Activated CD4-positive, alpha-beta T cell treated with anti-CD3 and anti-CD28 coated beads, Interleukin-2, Interleukin-6, amounts not matched to agents 100 ng/mL and 50 ng/mL, durations not matched to agents 16 hours and 8 hours (primary cell): ENCODE measurements at regions not wholly inside any gene's neighbourhood (a gene's known extent, or its start where the extent isn't known, plus 50 kb on each side); places are given as distances from the start of the nearest gene placed in this dataset.

Experiments
- DNase-seq: peaks from one replicate; pipeline ENCODE4 v3.0.0-alpha.2; 2020

DNA sequence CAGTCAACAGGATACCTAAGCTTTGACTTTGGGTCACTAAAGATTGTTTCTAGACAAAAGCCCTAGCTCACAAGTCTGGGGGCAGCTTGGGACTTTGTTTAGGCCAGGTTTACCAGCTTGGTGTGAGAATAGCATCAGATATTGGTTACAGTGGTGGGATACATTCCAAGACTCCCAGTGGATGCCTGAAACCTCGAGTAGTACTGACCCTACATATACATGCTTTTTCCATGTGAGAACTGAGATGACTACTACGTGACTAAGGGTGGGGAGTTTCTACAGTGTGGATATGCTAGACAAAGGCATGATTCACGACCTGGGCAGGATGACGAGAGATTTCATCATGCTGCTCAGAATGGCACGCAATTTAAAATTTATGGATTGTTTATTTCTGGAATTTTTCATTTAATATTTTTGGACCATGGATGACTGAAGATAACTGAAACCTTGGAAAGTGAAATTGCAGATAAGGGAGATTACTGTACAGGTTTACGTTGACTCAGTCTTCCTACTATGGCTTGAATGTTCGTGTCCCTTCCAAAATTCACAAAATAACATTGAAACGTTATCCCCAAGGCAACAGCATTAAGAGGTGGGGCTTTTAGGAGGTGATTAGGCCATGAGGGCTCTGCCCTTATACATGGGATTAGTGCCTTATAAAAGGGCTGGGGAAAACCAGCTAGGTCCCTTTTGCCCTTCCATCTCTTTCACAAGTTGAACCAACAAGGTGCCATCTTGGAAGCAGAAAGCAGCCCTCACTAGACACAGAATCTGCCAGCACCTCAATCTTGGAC lies 50.2 kb upstream of the CTAGE1 start:
- no peak for DNase-seq

DNA sequence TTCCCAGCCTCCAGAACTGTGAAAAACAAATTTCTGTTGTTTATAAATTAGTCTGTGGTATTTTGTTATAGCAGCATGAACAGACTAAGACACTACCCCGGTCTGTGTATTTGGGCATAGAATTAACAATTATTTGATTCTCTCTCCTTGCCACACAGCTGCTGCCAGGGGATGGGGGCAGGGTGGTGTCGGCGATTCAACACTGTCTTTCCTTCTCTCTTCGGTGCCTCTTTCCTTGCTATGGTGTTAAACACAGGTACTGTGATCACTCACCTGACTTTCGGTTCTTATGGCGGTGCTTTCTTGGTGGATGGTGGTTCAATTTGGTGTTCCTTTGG lies 50.8 kb upstream of the CTAGE1 start:
- no peak for DNase-seq

DNA sequence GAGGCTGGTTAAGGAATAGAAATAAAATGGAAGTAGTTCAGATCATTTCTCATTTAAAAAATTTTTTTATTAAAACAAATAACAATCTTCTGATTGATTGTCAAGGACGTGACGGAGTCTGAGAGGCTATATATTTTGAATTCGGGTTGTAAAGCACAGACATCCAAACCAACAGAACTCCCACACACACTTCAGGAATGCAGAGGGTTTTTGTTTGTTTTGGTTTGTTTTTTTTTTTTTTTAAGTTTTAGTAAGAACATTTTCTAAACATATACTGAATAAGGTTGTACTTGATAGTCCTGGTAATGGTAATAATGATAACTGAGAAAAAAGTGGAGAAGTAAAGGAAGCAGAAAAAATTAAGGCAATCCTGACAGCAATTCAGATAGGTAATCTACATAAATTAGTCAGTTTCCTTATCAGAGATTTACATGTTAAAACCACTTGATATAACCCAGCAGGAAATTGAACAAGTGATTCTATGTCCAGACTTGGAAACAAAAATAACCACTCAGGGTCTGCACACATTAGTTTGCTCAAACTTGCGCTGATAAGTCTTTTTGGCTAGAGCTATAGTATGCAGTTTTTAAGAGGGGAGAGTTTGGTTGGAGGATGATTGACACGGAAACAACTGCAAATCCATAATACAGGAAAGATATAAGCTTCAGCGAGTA lies 51.5 kb upstream of the CTAGE1 start:
- DNase-seq, result no peak

DNA sequence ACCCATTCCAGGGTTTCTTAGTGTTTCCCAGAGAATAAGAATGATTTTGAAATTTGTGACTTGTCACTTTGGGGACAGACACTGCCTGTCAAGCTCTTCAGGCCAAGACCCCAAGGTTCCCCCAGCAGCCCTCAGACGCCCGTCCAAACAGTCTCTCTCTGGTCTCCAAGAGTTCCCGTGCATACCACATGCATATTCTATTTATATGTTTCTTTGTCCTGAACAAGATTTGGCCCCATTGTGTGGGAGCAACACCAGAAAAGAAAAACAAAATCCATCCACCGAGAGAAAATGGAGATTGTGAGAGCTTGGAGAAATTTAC lies 52.2 kb upstream of the CTAGE1 start:
- no peak for DNase-seq

DNA sequence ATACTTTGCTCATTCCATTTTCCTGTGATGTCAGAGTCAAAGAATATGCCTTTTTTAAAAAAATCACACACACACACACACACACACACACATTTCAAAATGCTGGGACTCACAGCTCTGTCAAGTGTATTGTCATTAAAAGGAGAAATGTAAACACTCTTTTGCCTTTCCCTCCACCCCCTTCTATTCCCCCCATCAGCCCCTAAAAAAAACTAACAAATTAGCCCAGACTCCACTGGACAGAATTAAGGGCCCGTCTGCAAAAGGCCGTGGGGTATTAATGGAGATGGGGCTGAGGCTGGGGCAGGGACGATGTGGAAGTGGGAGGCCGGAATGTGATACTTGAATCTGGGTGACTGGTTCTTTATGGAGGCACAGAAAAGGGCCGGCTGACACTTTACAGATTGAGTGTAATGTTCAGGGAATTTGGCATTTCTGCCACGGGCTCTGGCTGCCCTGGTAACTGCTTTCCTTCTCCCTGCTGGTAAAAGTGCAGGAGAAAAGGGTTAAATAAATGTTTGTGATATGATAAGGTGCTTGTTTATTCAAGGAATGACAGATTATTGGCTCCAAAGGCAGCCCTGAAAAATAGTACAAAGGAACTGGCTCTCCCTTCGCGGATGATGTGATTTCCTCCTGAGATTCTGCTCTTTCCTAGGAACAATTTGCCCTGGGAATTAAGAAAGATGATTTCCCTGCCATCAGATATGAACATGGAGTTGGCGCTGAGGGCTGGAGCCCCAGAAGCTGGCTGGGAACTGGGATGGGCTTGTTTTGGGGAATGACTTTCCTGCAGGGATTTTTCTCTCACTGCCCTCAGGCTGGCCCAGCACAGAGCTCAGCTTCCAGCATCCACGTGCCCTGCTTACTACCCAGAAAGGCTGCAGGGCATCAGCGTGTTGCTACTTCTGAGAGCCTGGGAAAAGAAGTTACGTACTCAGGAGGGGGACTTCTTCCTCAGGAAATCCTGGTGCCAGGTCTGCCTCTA lies 52.8 kb upstream of the CTAGE1 start:
- DNase-seq, result no peak

DNA sequence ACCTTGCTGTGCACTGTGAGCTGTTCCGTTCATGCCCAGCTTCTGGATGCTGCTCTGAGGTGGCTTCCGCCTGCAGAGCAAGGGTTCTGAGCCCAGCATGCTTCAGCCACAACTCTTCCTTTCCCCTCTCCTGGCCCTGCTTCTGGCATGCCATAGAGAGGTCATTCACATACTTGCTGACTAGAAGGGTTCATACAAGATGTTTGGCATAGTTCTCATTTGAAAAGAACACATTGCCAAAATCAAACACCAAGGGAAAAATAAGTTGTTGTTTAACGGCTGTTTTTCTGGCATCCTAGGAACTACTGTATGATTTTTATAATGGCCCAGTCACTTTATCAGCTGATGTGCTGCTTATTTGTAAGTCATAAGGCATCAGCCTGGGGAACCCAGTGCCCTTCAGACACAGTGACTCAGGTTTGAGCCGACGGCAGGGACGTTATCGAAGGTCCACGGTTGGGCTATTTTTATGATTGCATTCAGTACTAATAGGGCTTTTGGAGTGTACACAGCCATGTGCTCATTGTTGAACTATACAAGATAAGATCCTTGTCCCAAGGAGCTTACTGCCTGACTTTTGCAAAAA lies 53.9 kb upstream of the CTAGE1 start:
- no peak for DNase-seq

DNA sequence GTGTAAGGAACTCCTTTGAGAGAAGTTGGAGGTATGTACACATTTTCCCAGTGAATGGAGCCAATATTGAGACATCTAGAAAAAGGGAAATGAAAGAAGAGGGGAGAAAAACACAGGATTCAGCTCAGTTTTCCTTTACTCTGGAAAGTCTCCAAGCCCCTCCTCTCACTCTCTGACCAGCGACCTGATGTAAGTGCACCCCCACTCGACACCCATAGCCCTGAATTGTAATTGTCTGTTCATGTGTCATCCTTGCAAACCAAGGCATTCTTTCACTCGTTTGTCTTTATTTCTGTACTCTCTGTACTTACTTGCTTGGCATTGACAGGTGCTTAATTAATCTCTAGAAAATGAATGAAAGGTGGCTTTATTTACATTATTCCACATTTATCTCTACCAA lies 55.7 kb upstream of the CTAGE1 start:
- DNase-seq, result no peak

DNA sequence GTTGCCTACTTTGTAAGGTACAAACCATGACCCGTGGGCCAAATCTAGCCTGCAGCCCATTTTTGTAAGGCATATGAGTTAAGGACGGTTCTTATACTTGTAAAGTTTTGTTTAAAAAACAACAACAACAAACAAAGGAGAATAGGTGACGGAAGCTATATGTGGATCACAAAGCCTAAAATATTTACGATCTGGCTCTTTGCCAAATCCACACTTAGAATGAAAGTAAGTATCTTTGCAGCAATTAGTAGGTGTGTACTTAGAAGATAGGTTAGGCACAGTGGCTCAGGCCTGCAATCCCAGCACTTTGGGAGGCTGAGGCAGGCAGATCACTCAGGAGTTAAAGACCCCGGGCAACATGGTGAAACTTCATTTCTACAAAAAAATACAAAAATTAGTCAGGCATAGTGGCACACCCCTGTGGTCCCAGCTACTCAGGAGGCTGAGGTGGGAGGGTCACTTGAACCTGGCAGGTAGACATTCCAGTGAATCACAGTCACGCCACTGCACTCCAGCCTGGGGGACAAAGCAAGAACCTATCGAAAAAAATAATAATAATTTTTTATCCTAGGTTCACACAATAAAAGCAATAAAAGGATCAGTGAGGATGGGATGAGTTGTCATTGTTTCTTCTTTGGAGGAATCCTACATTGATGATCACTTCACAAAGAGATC lies 57.8 kb upstream of the CTAGE1 start:
- DNase-seq, result no peak

DNA sequence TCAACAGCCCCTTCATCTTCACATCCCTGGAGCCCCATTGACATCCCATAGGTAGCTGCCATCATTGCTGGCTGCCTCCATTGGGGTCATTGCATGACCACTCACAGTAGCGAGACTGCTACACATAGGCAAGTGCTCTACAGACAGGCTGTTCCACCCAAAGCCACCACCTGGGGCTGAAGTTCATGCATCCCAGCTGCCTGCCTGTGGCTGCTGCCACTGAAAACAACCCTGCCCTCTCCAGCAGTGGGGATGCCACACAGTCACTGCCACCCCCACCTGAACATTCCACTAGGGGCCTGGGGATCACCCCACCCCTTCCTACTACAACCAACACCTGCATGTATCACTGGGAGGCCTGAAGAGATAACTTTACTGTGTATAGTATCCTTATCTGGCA lies 59.5 kb upstream of the CTAGE1 start:
- DNase-seq, result no peak

DNA sequence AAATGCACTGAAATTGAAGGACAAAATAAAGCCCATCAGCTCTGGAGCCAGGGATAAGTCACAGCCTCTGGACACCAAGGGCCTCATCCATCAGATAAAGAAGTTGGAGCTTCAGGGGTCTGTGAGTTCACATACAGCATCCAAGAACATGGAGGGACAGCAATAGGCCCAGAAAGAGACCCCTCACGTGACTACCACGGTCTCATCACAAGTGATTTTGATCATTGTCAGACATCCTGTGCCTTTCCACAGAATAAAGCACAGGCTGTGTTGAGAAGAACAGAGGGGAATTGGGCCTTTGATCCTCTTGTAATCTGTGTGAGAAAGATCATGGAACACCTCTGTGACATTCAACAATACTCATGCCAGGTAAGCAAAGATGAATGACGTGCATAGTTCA lies 65.2 kb upstream of the CTAGE1 start:
- DNase-seq, result no peak

DNA sequence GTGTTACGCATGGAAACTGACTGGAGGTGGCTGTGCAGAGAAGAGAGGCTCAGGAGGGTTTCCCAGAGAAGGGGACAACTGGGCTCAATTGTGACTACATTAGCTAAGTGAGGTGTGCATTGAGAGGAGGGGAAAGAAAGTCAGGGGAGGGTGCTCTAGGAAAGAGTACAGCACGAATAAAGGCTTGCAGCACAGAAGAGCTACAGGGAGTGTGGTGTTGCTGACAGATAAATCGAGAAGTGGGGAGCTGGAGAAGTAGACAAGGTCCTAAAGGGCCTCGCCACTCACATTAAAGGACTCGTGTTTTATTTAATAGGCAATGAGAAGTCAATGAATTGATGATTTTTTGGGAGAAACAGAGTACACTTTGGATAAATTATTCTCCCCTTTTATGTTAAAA lies 65.7 kb upstream of the CTAGE1 start:
- DNase-seq, result no peak

DNA sequence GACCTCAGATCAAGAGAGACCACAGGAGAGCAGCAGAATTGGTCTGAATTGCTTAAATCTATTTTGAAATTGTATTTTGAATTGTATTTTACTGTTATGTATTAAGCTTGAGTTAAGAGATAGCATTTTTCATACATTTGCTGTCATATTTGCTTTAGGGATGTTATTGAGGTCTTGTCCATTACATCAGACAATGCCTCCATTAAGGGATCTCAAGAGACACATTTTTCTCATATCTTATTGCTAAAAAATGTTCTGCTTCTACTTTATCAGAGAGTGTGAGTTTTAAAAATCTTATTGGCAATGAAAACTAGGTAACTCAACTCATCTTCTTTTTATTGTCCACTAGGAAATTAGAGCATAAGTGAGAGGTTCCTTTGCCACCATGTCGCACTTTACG lies 66.8 kb upstream of the CTAGE1 start:
- no peak for DNase-seq

DNA sequence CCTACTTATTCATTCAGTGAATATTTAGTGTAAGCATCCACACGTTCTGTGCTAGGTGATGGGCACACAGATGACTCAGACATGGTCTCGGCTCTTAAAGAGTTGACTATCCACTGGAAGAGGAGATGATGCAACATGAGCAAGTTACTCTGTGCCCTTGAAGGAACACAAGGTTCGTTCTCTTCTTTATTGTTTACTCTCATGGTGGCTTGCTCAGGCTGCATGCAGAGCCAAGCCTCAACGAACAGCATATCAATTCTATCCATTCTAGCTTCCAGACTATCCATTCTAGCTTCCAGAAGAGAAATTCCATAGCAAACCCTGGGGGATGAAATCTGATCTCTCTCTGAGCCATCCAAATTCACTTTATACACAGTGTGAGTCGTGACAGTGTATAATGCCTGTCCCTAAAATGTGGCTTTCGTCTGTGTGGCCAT lies 68.1 kb upstream of the CTAGE1 start:
- no peak for DNase-seq

DNA sequence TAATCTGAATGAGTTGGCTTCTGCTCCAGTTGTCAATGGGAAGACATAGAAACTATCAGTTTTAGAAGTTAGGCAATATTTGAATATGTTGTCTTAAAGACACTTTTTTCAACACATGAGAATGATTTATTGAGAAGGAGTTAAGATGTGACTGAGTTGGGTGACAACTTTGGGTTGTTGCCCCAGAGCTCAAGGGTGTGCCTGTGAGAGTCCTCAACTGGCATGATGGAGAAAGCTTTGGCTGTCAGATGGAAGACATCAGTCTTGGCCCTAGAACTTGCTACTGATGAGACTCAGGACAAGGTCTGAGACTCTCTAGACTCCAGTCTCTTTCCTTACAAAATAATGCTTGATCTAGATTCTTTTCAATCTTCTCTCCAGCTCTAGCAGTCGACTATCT lies 69.0 kb upstream of the CTAGE1 start:
- DNase-seq, result no peak

DNA sequence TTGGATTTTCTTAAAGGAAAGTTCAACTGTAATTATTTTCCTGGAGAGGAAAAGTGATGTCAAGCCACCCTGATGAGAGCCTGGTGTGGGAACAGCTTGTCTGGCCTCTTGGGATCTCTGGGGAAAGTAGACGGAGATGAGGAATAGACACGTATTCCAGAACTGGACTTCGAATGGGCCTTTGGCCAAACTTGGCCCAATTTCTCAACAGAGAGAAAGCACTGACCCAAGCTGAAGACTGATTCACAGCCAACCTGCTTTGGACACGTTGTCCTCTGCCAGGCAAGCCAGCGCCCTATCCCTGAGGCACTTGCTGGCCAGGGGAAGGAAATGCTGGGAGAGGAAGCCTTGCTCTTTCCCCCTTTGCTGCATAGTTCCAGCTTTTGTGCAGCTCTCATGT lies 70.8 kb upstream of the CTAGE1 start:
- DNase-seq, result no peak

DNA sequence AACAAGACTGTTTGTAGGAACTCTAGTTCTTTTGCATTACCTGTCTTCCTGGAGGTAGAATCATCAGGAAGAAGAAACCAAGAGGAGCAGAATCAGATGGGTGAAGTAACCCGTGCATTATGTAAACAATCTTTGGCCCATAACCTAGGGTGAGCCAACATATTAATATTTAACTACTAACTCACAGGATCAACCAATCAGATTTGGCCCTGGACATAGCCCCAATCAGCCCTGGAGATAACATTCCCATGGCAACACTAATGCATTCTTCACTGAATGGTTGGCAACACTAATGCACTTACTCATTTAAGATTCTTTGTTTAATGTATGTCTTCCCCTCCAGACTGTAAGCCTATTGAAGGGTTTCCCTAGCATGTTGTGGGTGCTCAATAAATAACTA lies 72.0 kb upstream of the CTAGE1 start:
- DNase-seq, result no peak

DNA sequence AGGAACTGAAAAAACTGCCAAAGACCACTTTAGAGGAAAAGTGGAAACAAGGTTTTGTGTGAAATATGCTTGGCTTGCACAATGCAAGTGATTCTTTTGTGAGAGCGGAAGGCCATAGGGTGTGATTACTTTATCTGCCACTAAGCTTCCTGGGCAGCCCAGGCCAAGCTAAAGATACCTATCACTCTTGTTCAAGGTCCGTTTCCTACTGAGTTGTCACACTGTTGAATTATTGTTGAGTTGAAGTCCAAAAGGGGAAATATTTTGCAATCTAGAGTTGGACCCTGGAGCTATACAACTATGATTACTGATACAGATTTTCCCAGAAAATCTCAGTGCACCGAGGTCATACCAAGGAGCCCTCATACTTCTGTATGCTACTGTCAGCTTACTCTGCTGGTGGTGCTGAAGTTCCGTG lies 72.7 kb upstream of the CTAGE1 start:
- DNase-seq, result no peak

DNA sequence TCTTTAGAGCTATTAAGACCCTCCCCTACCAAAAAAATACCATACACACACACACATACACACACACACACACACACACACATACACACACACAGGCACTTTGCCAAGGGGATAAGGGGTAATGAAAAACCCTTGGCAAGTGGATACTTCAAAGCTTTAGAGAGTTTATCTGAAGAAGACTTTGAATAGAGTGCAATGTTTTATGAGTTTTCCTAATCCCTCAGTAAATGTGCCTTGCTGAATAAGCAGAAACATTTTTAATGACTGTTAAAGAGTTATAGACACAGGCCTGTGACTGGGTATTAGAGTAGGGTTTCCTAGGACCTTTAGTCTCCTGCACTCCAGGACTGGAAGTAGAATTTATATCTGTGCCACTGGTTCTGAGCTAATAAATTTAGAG lies 75.5 kb upstream of the CTAGE1 start:
- DNase-seq, result no peak

DNA sequence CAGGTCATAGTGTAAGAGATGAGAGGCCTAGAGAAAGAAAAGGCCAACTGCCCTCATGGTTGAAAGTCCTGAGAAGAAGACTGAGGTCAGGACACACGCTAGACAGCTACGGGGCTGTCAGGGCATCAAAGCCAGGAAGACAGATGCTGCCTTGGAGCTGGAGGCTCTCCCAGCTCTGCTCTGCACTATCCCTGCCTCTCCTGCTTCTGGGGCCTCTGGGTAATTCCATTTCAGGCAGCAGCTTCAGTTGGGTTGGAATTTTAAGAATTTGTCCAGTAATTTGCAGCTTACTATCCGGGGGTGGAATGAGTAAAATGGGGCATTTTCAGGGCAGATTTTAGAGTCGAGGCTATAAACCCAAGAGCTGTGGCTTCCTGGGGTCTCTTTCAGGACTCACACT lies 76.2 kb upstream of the CTAGE1 start:
- no peak for DNase-seq

DNA sequence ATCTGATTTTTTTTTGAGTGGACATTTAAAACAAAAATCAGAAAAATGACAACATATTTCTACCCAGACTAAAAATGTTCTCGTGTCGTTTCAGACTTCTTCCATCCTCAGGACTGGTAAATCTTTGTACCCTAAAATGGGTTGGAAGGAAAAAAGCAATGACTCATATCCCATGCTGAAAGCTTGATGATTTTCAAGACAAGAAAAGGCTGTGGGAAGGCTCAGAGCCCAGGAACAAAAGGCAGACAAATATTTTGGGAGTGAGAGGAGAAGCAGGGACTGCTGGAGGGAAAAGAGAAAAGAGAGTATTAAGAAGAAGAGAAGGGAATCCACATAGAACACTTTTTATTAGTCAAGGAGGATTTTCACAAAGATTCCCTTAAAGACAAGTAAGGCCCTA lies 77.1 kb upstream of the CTAGE1 start:
- DNase-seq, result no peak

DNA sequence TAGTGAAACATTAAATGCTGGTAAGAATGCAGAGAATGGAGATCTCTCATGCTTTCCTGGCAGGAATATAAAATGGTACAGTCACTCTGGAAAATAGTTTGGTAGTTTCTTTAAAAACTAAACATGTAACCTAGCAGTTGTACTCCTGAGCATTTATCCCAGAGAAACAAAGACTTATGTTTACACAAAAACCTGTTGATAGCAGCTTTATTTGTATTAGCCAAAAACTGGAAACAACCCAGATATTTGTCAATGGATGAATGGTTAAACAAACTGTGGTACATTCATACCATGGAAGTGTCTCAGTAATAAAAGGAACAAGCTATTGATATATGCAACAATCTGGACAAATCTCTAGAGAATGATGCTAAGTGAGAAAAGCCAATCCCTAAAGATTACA lies 81.7 kb upstream of the CTAGE1 start:
- DNase-seq, result no peak

DNA sequence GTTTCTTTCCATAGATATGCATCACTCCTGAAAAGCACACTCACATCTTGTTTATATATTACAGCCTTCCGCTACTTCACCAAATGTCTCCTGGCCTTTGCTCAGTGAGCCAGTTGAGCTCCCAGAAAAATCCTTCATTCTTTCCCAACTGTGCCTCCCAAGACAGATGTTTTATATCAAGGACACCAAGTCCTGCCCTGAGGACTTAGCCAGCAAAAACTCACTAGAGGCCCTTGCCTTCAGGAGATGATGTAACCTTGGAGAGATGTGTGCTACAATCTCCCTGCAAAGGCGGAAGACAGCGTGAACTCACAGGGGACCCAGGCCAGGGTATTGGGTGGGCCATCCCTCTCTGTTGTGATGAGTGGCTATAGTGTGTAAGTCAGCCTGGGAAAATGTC lies 86.1 kb upstream of the CTAGE1 start:
- DNase-seq, result no peak
